Panc1 (cell line): ENCODE measurements at regions not wholly inside any gene's neighbourhood (a gene's known extent, or its start where the extent isn't known, plus 50 kb on each side); places are given as distances from the start of the nearest gene placed in this dataset.

Experiments used
- ATAC-seq: fragments of 200-7000 bp; cut with Tn5 transposase; 2 replicates; pipeline ENCODE4 v1.9.1; 2020; ENCODE audit warnings: mild to moderate bottlenecking, moderate library complexity
- BruUV-seq: library from RNA; stranded (reverse); fragments of 400-500 nt; replicated peaks from 2 replicates; lab custom pipeline; 2021; lab: Mats Ljungman, UMichigan
- CTCF ChIA-PET: fragments of 300-600 bp; sonication (Branson Sonifier 250); formaldehyde crosslinking; loops from one replicate; lab custom pipeline; 2022; ENCODE audit warnings: antibody characterized with exemption; lab: Charles Lee
- POLR2A ChIA-PET: fragments of 300-600 bp; sonication (Branson Sonifier 250); formaldehyde crosslinking; loops from one replicate; lab custom pipeline; 2022; ENCODE audit warnings: antibody characterized with exemption; lab: Charles Lee
- DNase-seq: peaks from one replicate; pipeline ENCODE4 v3.0.0-alpha.2; 2010; ENCODE audit warnings: low read depth, low spot score
- H3K27ac ChIP-seq: 2 replicates; pipeline ENCODE4 v1.5.1; 2011; ENCODE audit warnings: mild to moderate bottlenecking, low read length, inconsistent platforms
- H3K27me3 ChIP-seq: fragments of 200-500 bp; sonication (Bioruptor generic); 2 replicates; pipeline ENCODE4 v1.6.0; 2014; ENCODE audit warnings: low read length, inconsistent platforms; ENCODE audit not compliant: control insufficient read depth, insufficient read depth
- H3K36me3 ChIP-seq: fragments of 200-500 bp; sonication (Bioruptor generic); 2 replicates; pipeline ENCODE4 v1.5.1; 2014; ENCODE audit warnings: inconsistent platforms, mild to moderate bottlenecking, low read length, moderate library complexity; ENCODE audit not compliant: control insufficient read depth, insufficient read depth
- H3K4me1 ChIP-seq: 2 replicates; pipeline ENCODE4 v1.5.1; 2011; ENCODE audit warnings: inconsistent platforms, mild to moderate bottlenecking, low read length, moderate library complexity; ENCODE audit not compliant: control insufficient read depth, insufficient read depth
- H3K4me3 ChIP-seq, 2 experiments: 2 replicates each; pipeline ENCODE4 v1.5.1; 2011 to 2012; ENCODE audit warnings: low read depth in 2 of 2, low read length in 2 of 2, mild to moderate bottlenecking in 2 of 2, inconsistent platforms in 1 of 2, moderate library complexity in 1 of 2
- H3K9me3 ChIP-seq: fragments of 200-500 bp; sonication (Bioruptor generic); 2 replicates; pipeline ENCODE4 v1.5.1; 2014; ENCODE audit warnings: low read depth, mild to moderate bottlenecking, inconsistent platforms, low read length, moderate library complexity; ENCODE audit not compliant: control insufficient read depth, insufficient read depth
- CTCF ChIP-seq: fragments of 450-650 bp; IDR thresholded peaks from 2 replicates; pipeline ENCODE4 v1.5.1; 2017; ENCODE audit warnings: mild to moderate bottlenecking
- POLR2AphosphoS5 ChIP-seq: IDR thresholded peaks from 2 replicates; pipeline ENCODE4 v1.6.1; 2012; ENCODE audit warnings: mild to moderate bottlenecking, low read depth, low read length, moderate library complexity
- REST ChIP-seq, 2 experiments: IDR thresholded peaks; 2 replicates each; pipeline ENCODE4 v1.6.1; 2011 to 2012; ENCODE audit warnings: low read depth in 2 of 2, control low read depth in 1 of 2, low read length in 1 of 2, mild to moderate bottlenecking in 1 of 2, moderate library complexity in 1 of 2; ENCODE audit not compliant: insufficient read depth in 1 of 2
- SIN3A ChIP-seq: IDR thresholded peaks from 2 replicates; pipeline ENCODE4 v1.6.1; 2012; ENCODE audit warnings: low read depth, mild to moderate bottlenecking, low read length, moderate library complexity, borderline replicate concordance; ENCODE audit not compliant: insufficient read depth
- TCF7L2 ChIP-seq: IDR thresholded peaks from 2 replicates; pipeline ENCODE4 v1.6.1; 2011; ENCODE audit warnings: mild to moderate bottlenecking, low read depth, low read length, inconsistent platforms
- in situ Hi-C: cut with HindIII; loops from 2 replicates; pipeline ENCODE4 v1.10.0; 2016; ENCODE audit warnings: low sequenced_read_pairs, low pct_unique_long_range_greater_than_20kb
- intact Hi-C: fragments of 100-400 bp; cut with micrococcal nuclease; formaldehyde crosslinking; loops from one replicate; pipeline ENCODE4 v1.10.0; 2022; ENCODE audit not compliant: unreplicated experiment

- H3K4me3 ChIP-seq: no peak overlapping the region
- H3K27ac ChIP-seq: no peak overlapping the region
- ChIA-PET POLR2A (no interaction called here), CTCF (no interaction called here)
- no peaks in the 10 kb centered on the region for H3K27me3 ChIP-seq
- BruUV-seq: no TSS peak
- in situ Hi-C loops (no loop called here), intact Hi-C loops (no loop called here)
- TF ChIP-seq POLR2AphosphoS5: no peak
- TF ChIP-seq REST (IDR thresholded peaks at IDR 0.05; ENCODE audit: insufficient read depth in 1 of 2, low read depth in 2 of 2, low read length in 1 of 2): no peak
- no peak for TF ChIP-seq SIN3A
- no peak for TF ChIP-seq CTCF
- TF ChIP-seq TCF7L2: no peak
- no peak for DNase-seq
- H3K9me3 ChIP-seq: no peaks in the 10 kb centered on the region
- no peaks in the 10 kb centered on the region for H3K36me3 ChIP-seq
- ATAC-seq: no peak
- no peaks in the 10 kb centered on the region for H3K4me1 ChIP-seq
Observed at GRCh38 chr2:64349131-64349530, 104.8 kb upstream of the LGALSL start.

- BruUV-seq: no TSS peak
- ChIA-PET POLR2A (no interaction called here), CTCF (no interaction called here)
- intact Hi-C loops: no loop called here
- TF ChIP-seq CTCF (no peak), REST (IDR thresholded peaks at IDR 0.05; ENCODE audit: insufficient read depth in 1 of 2, low read depth in 2 of 2, low read length in 1 of 2) (no peak), TCF7L2 (no peak), SIN3A (no peak), POLR2AphosphoS5 (no peak)
- ATAC-seq (no peak), DNase-seq (no peak)
- no peaks in the 10 kb centered on the region for H3K4me1 ChIP-seq
- no peak overlapping the region for H3K27ac ChIP-seq
- in situ Hi-C loops: no loop called here
- H3K36me3 ChIP-seq: no peaks in the 10 kb centered on the region
- H3K27me3 ChIP-seq: 0 out of 2 replicates have a peak, but pooled peaks cover 2% of the 10 kb centered on the region
- no peaks in the 10 kb centered on the region for H3K9me3 ChIP-seq
- H3K4me3 ChIP-seq: no peak overlapping the region
Observed at GRCh38 chr2:64350996-64351395, 103.0 kb upstream of the LGALSL start.
